Common myeloid progenitor, CD34-positive (primary cell): ENCODE measurements at regions not wholly inside any gene's neighbourhood (a gene's known extent, or its start where the extent isn't known, plus 50 kb on each side); places are given as distances from the start of the nearest gene placed in this dataset.

Experiments used
- CTCF ChIA-PET: fragments of 350-600 bp; sonication (Branson Sonifier 250); formaldehyde crosslinking; loops from one replicate; lab custom pipeline; 2021; ENCODE audit warnings: antibody characterized with exemption; lab: Charles Lee
- POLR2A ChIA-PET: fragments of 350-600 bp; sonication (Branson Sonifier 250); formaldehyde crosslinking; loops from one replicate; lab custom pipeline; 2021; ENCODE audit warnings: antibody characterized with exemption; lab: Charles Lee
- DNase-seq, 3 donors: peaks; one replicate each; pipeline versions ENCODE4 v3.0.0 to v3.0.0-alpha.2; 2013
- H3K27ac ChIP-seq, 2 experiments: 1 replicate in 1 of 2; 2 replicates in 1 of 2; pipeline ENCODE4 v1.7.0; 2013; ENCODE audit warnings: inconsistent platforms in 2 of 2, low read length in 2 of 2, mild to moderate bottlenecking in 2 of 2, low read depth in 1 of 2, moderate library complexity in 1 of 2; ENCODE audit not compliant: severe bottlenecking in 2 of 2, insufficient read depth in 1 of 2, poor library complexity in 1 of 2
- H3K27me3 ChIP-seq, 5 experiments: replicated peaks in 2 of 5; 1 replicate in 3 of 5; 2 replicates in 2 of 5; pipeline versions ENCODE4 v1.6.1 to v1.7.0; 2013; ENCODE audit warnings: low read length in 4 of 5, mild to moderate bottlenecking in 2 of 5, moderate library complexity in 2 of 5, inconsistent platforms in 1 of 5; ENCODE audit not compliant: insufficient read depth in 5 of 5, control insufficient read depth in 4 of 5
- H3K36me3 ChIP-seq, 4 experiments: 1 replicate in 2 of 4; 2 replicates in 2 of 4; pipeline versions ENCODE4 v1.6.1 to v1.7.0; 2013; ENCODE audit warnings: low read length in 3 of 4, control low read depth in 1 of 4, mild to moderate bottlenecking in 1 of 4; ENCODE audit not compliant: control insufficient read depth in 4 of 4, insufficient read depth in 4 of 4
- H3K4me1 ChIP-seq, 4 experiments: 1 replicate in 3 of 4; 2 replicates in 1 of 4; pipeline versions ENCODE4 v1.6.1 to v1.7.1; 2013; ENCODE audit warnings: low read length in 3 of 4, mild to moderate bottlenecking in 3 of 4, control low read depth in 1 of 4, inconsistent platforms in 1 of 4, moderate library complexity in 1 of 4; ENCODE audit not compliant: control insufficient read depth in 4 of 4, insufficient read depth in 4 of 4; ENCODE audit errors: control extremely low read depth in 1 of 4
- H3K4me3 ChIP-seq, 7 experiments: 1 replicate in 4 of 7; 2 replicates in 3 of 7; pipeline versions ENCODE4 v1.5.1 to v1.7.0; 2013; ENCODE audit warnings: mild to moderate bottlenecking in 7 of 7, low read length in 6 of 7, moderate library complexity in 6 of 7, inconsistent platforms in 2 of 7, low read depth in 2 of 7, control low read depth in 1 of 7; ENCODE audit not compliant: insufficient read depth in 4 of 7, control insufficient read depth in 1 of 7; ENCODE audit errors: extremely low read depth in 1 of 7
- H3K9me3 ChIP-seq, 5 experiments: 1 replicate in 4 of 5; 2 replicates in 1 of 5; pipeline versions ENCODE4 v1.6.1 to v1.7.1; 2013; ENCODE audit warnings: low read length in 4 of 5, mild to moderate bottlenecking in 2 of 5, inconsistent platforms in 1 of 5, low read depth in 1 of 5, moderate library complexity in 1 of 5; ENCODE audit not compliant: control insufficient read depth in 4 of 5, insufficient read depth in 2 of 5; ENCODE audit errors: control extremely low read depth in 1 of 5
- WGBS: methylation state at CpG from one replicate; pipeline ENCODE4 v1.1.5; 2013; ENCODE audit not compliant: insufficient coverage; 5-methylcytosine and 5-hydroxymethylcytosine counted together

DNA sequence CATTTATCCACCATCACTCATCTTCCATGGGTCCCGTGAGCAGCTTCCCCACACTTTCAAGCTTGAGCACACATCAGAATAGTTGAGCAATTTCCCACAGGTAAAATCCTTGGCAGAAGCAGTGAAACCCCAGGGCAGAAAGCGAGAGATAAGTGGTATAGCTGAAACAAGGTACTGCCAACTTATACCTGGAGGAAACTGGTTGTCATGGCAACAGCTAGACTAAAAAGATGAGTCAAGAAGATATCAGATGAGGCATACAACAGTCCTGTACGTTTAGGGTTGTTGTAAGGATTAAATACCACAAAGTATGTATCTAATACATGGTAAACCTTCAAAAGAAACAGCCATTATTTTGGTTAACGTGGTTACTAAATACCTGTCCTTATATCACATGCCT lies 66.9 kb upstream of the PHOX2B start:
- CTCF ChIA-PET: no interaction called here
- H3K4me3 ChIP-seq: no peak overlapping the region

GRCh38 chr4:41814565-41814964 lies 66.0 kb upstream of the PHOX2B start:
- ChIA-PET CTCF (no interaction called here), POLR2A (no interaction called here)
- WGBS: 56% methylated on average over 10 of the region's 10 CpGs
- H3K36me3 ChIP-seq: no peaks in the 10 kb centered on the region
- peaks cover 0 to 7% (median 2%) of the 10 kb centered on the region in 5 experiments for H3K9me3 ChIP-seq
- no peaks in the 10 kb centered on the region for H3K4me1 ChIP-seq
- peaks cover 0 to 26% (median 20%) of the 10 kb centered on the region in 5 experiments for H3K27me3 ChIP-seq
- no peak overlapping the region for H3K27ac ChIP-seq
- DNase-seq: no peak
- H3K4me3 ChIP-seq: no peak overlapping the region

More for the DNA sequence above, 66.9 kb upstream of the PHOX2B start:
- Histone ChIP-seq H3K4me1 (no peaks in the 10 kb centered on the region), H3K36me3 (no peaks in the 10 kb centered on the region), H3K27ac (no peak overlapping the region), H3K9me3 (peaks cover 0 to 7% (median 2%) of the 10 kb centered on the region in 5 experiments), H3K27me3 (peaks cover 0 to 35% (median 17%) of the 10 kb centered on the region in 5 experiments)
- 100% methylated on average over 2 of the region's 4 CpGs for WGBS
- no peak for DNase-seq
- POLR2A ChIA-PET: no interaction called here

GRCh38 chr4:41806807-41807206 lies 58.3 kb upstream of the PHOX2B start:
- WGBS: 83% methylated on average over 1 of the region's 3 CpGs
- no peaks in the 10 kb centered on the region for H3K36me3 ChIP-seq
- POLR2A ChIA-PET: no interaction called here

DNA sequence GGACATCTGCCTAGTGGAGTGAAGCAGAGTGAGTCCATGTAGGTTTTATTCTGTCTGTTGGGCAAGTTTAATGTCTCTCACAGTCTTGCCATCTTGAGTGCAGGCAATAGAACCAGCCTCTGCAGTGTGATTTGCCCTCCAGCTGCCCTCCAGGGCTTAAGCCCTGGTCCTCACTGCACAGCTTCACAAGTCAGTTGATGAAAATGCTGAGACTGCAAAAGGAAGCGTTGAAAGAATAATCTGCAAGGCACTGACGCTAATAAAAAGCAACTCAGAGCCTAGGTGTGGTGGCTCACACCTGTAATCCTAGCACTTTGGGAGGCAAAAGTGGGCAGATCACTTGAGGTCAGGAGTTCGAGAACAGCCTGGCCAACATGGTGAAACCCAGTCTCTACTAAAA lies 54.1 kb upstream of the PHOX2B start:
- Histone ChIP-seq H3K4me1 (no peaks in the 10 kb centered on the region), H3K4me3 (no peak overlapping the region), H3K27ac (no peak overlapping the region), H3K27me3 (peaks cover 2 to 25% (median 14%) of the 10 kb centered on the region in 5 experiments), H3K36me3 (no peaks in the 10 kb centered on the region), H3K9me3 (no peaks in the 10 kb centered on the region)
- DNase-seq: no peak
- ChIA-PET CTCF (no interaction called here), POLR2A (no interaction called here)
- 97% methylated on average over 3 of the region's 3 CpGs for WGBS

More at GRCh38 chr4:41806807-41807206, 58.3 kb upstream of the PHOX2B start:
- Histone ChIP-seq H3K4me3 (no peak overlapping the region), H3K27me3 (peaks cover 0 to 21% (median 6%) of the 10 kb centered on the region in 5 experiments), H3K27ac (no peak overlapping the region), H3K4me1 (no peaks in the 10 kb centered on the region), H3K9me3 (peaks cover 0 to 3% (median 0%) of the 10 kb centered on the region in 5 experiments)
- CTCF ChIA-PET: no interaction called here
- DNase-seq: peak in 1 of 3 donors; percentile 1

DNA sequence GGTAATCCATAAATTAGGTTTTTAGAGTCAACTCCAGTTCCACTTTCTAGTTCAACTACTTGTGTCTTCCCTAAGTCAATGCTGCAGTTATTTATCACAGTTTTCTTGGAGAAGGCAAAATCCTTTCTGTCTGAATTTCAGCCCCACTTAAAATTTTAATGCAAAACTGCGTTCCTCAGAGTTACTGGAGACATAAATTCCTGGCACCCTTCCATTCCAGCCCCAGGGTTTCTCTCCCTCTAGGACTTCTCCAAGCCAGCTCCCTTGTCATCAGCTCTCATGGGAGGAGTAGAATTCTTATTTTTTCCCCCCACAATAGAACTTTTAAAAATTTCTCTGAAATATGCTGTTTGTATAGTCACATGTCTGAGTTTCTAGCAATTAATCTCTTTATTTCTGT lies 50.6 kb upstream of the PHOX2B start:
- H3K9me3 ChIP-seq: no peaks in the 10 kb centered on the region
- no peaks in the 10 kb centered on the region for H3K36me3 ChIP-seq
- POLR2A ChIA-PET: no interaction called here
- no peaks in the 10 kb centered on the region for H3K4me1 ChIP-seq
- no peak overlapping the region for H3K4me3 ChIP-seq
- WGBS: no CpG with 5 or more reads among the region's 1 CpG
- CTCF ChIA-PET: no interaction called here
- no peak overlapping the region for H3K27ac ChIP-seq
- H3K27me3 ChIP-seq: peaks cover 8 to 48% (median 18%) of the 10 kb centered on the region in 5 experiments
- no peak for DNase-seq
